ENCODE measurements at regions not wholly inside any gene's neighbourhood (a gene's known extent, or its start where the extent isn't known, plus 50 kb on each side); places are given as distances from the start of the nearest gene placed in this dataset.

GRCh38 chr3:30554317-30554690 is 52.1 kb upstream of the TGFBR2 start:
- no peak for TF ChIP-seq ZNF70 (CRISPR knock-in tag; IDR thresholded peaks at IDR 0.05)
- no peak for TF ChIP-seq PATZ1 (CRISPR knock-in tag; IDR thresholded peaks at IDR 0.05; ENCODE audit: borderline replicate concordance)
- no peak for TF ChIP-seq ZFP3 (CRISPR knock-in tag; IDR thresholded peaks at IDR 0.05)
- TF ChIP-seq RARB (CRISPR knock-in tag; IDR thresholded peaks at IDR 0.05), result no peak
- TF ChIP-seq ARNTL (CRISPR knock-in tag; IDR thresholded peaks at IDR 0.05; ENCODE audit: borderline replicate concordance, low read depth), result no peak

Data from SK-N-SH treated with all-trans-retinoic acid at 6 μM for 48 hours (cell line).